ENCODE measurements at regions not wholly inside any gene's neighbourhood (a gene's known extent, or its start where the extent isn't known, plus 50 kb on each side); places are given as distances from the start of the nearest gene placed in this dataset.
"Not testable (repeated sequence)": the region's sequence is repeated elsewhere in the genome, so short reads cannot be mapped to it uniquely, and the experiment has no call there.

- not testable (repeated sequence) for H3K4me3 ChIP-seq (ENCODE audit: low read depth, low read length); H2AK5ac ChIP-seq (ENCODE audit: low read length); H2BK12ac ChIP-seq (ENCODE audit: low read length); H3K4me1 ChIP-seq (ENCODE audit: control insufficient read depth in 1 of 2, insufficient read depth in 2 of 2, low read length in 2 of 2); H3K79me2 ChIP-seq (ENCODE audit: control insufficient read depth, insufficient read depth, low read length, poor library complexity); H3K4ac ChIP-seq (ENCODE audit: low read depth, low read length); H3K9ac ChIP-seq (ENCODE audit: low read length); H3K36me3 ChIP-seq (ENCODE audit: control insufficient read depth in 1 of 2, insufficient read depth in 2 of 2, low read length in 2 of 2); H3K23ac ChIP-seq (ENCODE audit: low read length); H3K27ac ChIP-seq (ENCODE audit: low read depth, low read length); H3K79me1 ChIP-seq (ENCODE audit: low read length); H3K9me3 ChIP-seq (ENCODE audit: insufficient read depth, low read depth, low read length); H4K91ac ChIP-seq (ENCODE audit: low read depth, low read length); H4K12ac ChIP-seq (ENCODE audit: low read depth, low read length); H2AFZ ChIP-seq (ENCODE audit: insufficient read depth, low read length, poor library complexity); DNase-seq; H3K27me3 ChIP-seq (ENCODE audit: insufficient read depth, low read length); H4K8ac ChIP-seq (ENCODE audit: low read depth, low read length); H3K18ac ChIP-seq (ENCODE audit: low read length); H3K14ac ChIP-seq (ENCODE audit: low read length); H2BK5ac ChIP-seq (ENCODE audit: low read depth, low read length, poor library complexity); H3K4me2 ChIP-seq (ENCODE audit: low read length)
- H2BK120ac ChIP-seq (ENCODE audit: insufficient read depth, low read length, poor library complexity), result peak overlapping the region; percentile 43
- WGBS (ENCODE audit: extremely low coverage, insufficient coverage, insufficient read length), result no CpG with 5 or more reads among the region's 7 CpGs
Measured at GRCh38 chr2:52337786-52338185, 1305.9 kb upstream of the NRXN1 start.

- H3K9ac ChIP-seq (ENCODE audit: low read length), result no peak overlapping the region
- H4K91ac ChIP-seq (ENCODE audit: low read depth, low read length), result no peak overlapping the region
- H2AK5ac ChIP-seq (ENCODE audit: low read length), result no peak overlapping the region
- no peaks in the 10 kb centered on the region for H3K79me2 ChIP-seq (ENCODE audit: control insufficient read depth, insufficient read depth, low read length, poor library complexity)
- no peak overlapping the region for H3K14ac ChIP-seq (ENCODE audit: low read length)
- H2BK5ac ChIP-seq (ENCODE audit: low read depth, low read length, poor library complexity), result no peak overlapping the region
- H3K27ac ChIP-seq (ENCODE audit: low read depth, low read length), result no peak overlapping the region
- no CpG with 5 or more reads among the region's 2 CpGs for WGBS (ENCODE audit: extremely low coverage, insufficient coverage, insufficient read length)
- H4K8ac ChIP-seq (ENCODE audit: low read depth, low read length), result no peak overlapping the region
- H4K12ac ChIP-seq (ENCODE audit: low read depth, low read length), result no peak overlapping the region
- no peak overlapping the region for H3K23ac ChIP-seq (ENCODE audit: low read length)
- H2BK12ac ChIP-seq (ENCODE audit: low read length), result no peak overlapping the region
- H3K4me2 ChIP-seq (ENCODE audit: low read length), result no peak overlapping the region
- no peaks in the 10 kb centered on the region for H3K27me3 ChIP-seq (ENCODE audit: insufficient read depth, low read length)
- no peaks in the 10 kb centered on the region for H3K79me1 ChIP-seq (ENCODE audit: low read length)
- H3K9me3 ChIP-seq (ENCODE audit: insufficient read depth, low read depth, low read length), result no peaks in the 10 kb centered on the region
- no peak overlapping the region for H2AFZ ChIP-seq (ENCODE audit: insufficient read depth, low read length, poor library complexity)
- H3K4me1 ChIP-seq (ENCODE audit: control insufficient read depth in 1 of 2, insufficient read depth in 2 of 2, low read length in 2 of 2), result peaks cover 0 to 5% of the 10 kb centered on the region in 2 experiments
- DNase-seq, result peak in 1 of 2 donors; percentile 2
- no peak overlapping the region for H2BK120ac ChIP-seq (ENCODE audit: insufficient read depth, low read length, poor library complexity)
- H3K36me3 ChIP-seq (ENCODE audit: control insufficient read depth in 1 of 2, insufficient read depth in 2 of 2, low read length in 2 of 2), result no peaks in the 10 kb centered on the region
- no peak overlapping the region for H3K4me3 ChIP-seq (ENCODE audit: low read depth, low read length)
- no peak overlapping the region for H3K18ac ChIP-seq (ENCODE audit: low read length)
- no peak overlapping the region for H3K4ac ChIP-seq (ENCODE audit: low read depth, low read length)
Measured at GRCh38 chr2:52336951-52337350, 1305.0 kb upstream of the NRXN1 start.

GRCh38 chr2:52335727-52336126 lies 1303.8 kb upstream of the NRXN1 start:
- peaks cover 0 to 5% of the 10 kb centered on the region in 2 experiments for H3K4me1 ChIP-seq (ENCODE audit: control insufficient read depth in 1 of 2, insufficient read depth in 2 of 2, low read length in 2 of 2)

GRCh38 chr2:52334185-52334584 lies 1302.3 kb upstream of the NRXN1 start:
- Histone ChIP-seq H2AK5ac (ENCODE audit: low read length) (no peak overlapping the region), H2AFZ (ENCODE audit: insufficient read depth, low read length, poor library complexity) (no peak overlapping the region), H3K4me2 (ENCODE audit: low read length) (no peak overlapping the region), H3K4me1 (ENCODE audit: control insufficient read depth in 1 of 2, insufficient read depth in 2 of 2, low read length in 2 of 2) (peaks cover 0 to 3% of the 10 kb centered on the region in 2 experiments), H3K27me3 (ENCODE audit: insufficient read depth, low read length) (no peaks in the 10 kb centered on the region), H4K8ac (ENCODE audit: low read depth, low read length) (no peak overlapping the region), H3K9ac (ENCODE audit: low read length) (no peak overlapping the region), H3K27ac (ENCODE audit: low read depth, low read length) (no peak overlapping the region), H3K36me3 (ENCODE audit: control insufficient read depth in 1 of 2, insufficient read depth in 2 of 2, low read length in 2 of 2) (no peaks in the 10 kb centered on the region), H2BK120ac (ENCODE audit: insufficient read depth, low read length, poor library complexity) (no peak overlapping the region), H3K4me3 (ENCODE audit: low read depth, low read length) (no peak overlapping the region), H3K4ac (ENCODE audit: low read depth, low read length) (no peak overlapping the region), H3K14ac (ENCODE audit: low read length) (no peak overlapping the region), H2BK12ac (ENCODE audit: low read length) (no peak overlapping the region), H4K91ac (ENCODE audit: low read depth, low read length) (no peak overlapping the region), H3K18ac (ENCODE audit: low read length) (no peak overlapping the region), H4K12ac (ENCODE audit: low read depth, low read length) (no peak overlapping the region), H2BK5ac (ENCODE audit: low read depth, low read length, poor library complexity) (no peak overlapping the region), H3K79me2 (ENCODE audit: control insufficient read depth, insufficient read depth, low read length, poor library complexity) (no peaks in the 10 kb centered on the region), H3K79me1 (ENCODE audit: low read length) (no peaks in the 10 kb centered on the region), H3K9me3 (ENCODE audit: insufficient read depth, low read depth, low read length) (no peaks in the 10 kb centered on the region), H3K23ac (ENCODE audit: low read length) (no peak overlapping the region)
- no CpG with 5 or more reads among the region's 4 CpGs for WGBS (ENCODE audit: extremely low coverage, insufficient coverage, insufficient read length)
- no peak for DNase-seq

More at GRCh38 chr2:52335727-52336126, 1303.8 kb upstream of the NRXN1 start:
- H3K23ac ChIP-seq (ENCODE audit: low read length), result no peak overlapping the region
- H3K4me2 ChIP-seq (ENCODE audit: low read length), result no peak overlapping the region
- H2AFZ ChIP-seq (ENCODE audit: insufficient read depth, low read length, poor library complexity), result no peak overlapping the region
- H3K9ac ChIP-seq (ENCODE audit: low read length), result no peak overlapping the region
- no peak overlapping the region for H2BK12ac ChIP-seq (ENCODE audit: low read length)
- H3K27ac ChIP-seq (ENCODE audit: low read depth, low read length), result no peak overlapping the region
- no peak overlapping the region for H2AK5ac ChIP-seq (ENCODE audit: low read length)
- no peaks in the 10 kb centered on the region for H3K36me3 ChIP-seq (ENCODE audit: control insufficient read depth in 1 of 2, insufficient read depth in 2 of 2, low read length in 2 of 2)
- H4K8ac ChIP-seq (ENCODE audit: low read depth, low read length), result no peak overlapping the region
- no peaks in the 10 kb centered on the region for H3K79me2 ChIP-seq (ENCODE audit: control insufficient read depth, insufficient read depth, low read length, poor library complexity)
- no peak overlapping the region for H2BK5ac ChIP-seq (ENCODE audit: low read depth, low read length, poor library complexity)
- no CpG with 5 or more reads among the region's 1 CpG for WGBS (ENCODE audit: extremely low coverage, insufficient coverage, insufficient read length)
- no peak overlapping the region for H3K18ac ChIP-seq (ENCODE audit: low read length)
- no peak overlapping the region for H3K14ac ChIP-seq (ENCODE audit: low read length)
- no peaks in the 10 kb centered on the region for H3K27me3 ChIP-seq (ENCODE audit: insufficient read depth, low read length)
- DNase-seq, result no peak
- no peaks in the 10 kb centered on the region for H3K79me1 ChIP-seq (ENCODE audit: low read length)
- H4K91ac ChIP-seq (ENCODE audit: low read depth, low read length), result no peak overlapping the region
- H3K4ac ChIP-seq (ENCODE audit: low read depth, low read length), result no peak overlapping the region
- H3K9me3 ChIP-seq (ENCODE audit: insufficient read depth, low read depth, low read length), result no peaks in the 10 kb centered on the region
- no peak overlapping the region for H2BK120ac ChIP-seq (ENCODE audit: insufficient read depth, low read length, poor library complexity)
- no peak overlapping the region for H3K4me3 ChIP-seq (ENCODE audit: low read depth, low read length)
- no peak overlapping the region for H4K12ac ChIP-seq (ENCODE audit: low read depth, low read length)

All from trophoblast cell (in vitro differentiated cells and primary cell).